C4-2B (cell line): ENCODE measurements at regions not wholly inside any gene's neighbourhood (a gene's known extent, or its start where the extent isn't known, plus 50 kb on each side); places are given as distances from the start of the nearest gene placed in this dataset.

Experiments used
- H3K27ac ChIP-seq: fragments of 450-650 bp; 2 replicates; pipeline ENCODE4 v1.5.1; 2017
- CTCF ChIP-seq: fragments of 450-650 bp; conservative IDR thresholded peaks from 2 replicates; pipeline ENCODE4 v1.5.1; 2017; ENCODE audit warnings: mild to moderate bottlenecking
- ZFX ChIP-seq: fragments of 450-650 bp; IDR thresholded peaks from 2 replicates; pipeline ENCODE4 v1.6.1; 2017

GRCh38 chr6:77183447-77183846, 279.8 kb downstream of the HTR1B start:
- no peak for TF ChIP-seq CTCF
- H3K27ac ChIP-seq = no peak overlapping the region

DNA sequence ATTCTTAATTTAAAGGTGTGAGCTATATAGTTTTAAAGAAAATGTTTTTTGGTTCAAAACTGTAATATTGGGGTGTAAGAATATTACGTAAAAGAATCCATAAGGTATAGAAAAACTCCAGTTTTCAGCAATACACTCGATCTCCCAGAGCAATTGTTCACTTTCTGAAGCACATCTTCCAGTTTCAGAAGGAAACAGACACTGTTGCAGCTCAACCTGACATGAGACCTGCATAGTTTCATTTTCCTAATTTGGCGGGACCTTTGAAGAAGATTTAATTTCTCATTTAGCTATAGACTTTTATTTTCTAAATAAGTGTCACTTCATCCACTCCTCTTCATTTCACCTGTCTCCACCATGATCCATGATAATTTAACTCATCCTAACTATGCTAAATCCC, 281.5 kb downstream of the HTR1B start:
- no peak overlapping the region for H3K27ac ChIP-seq
- TF ChIP-seq ZFX (no peak), CTCF (no peak)

DNA sequence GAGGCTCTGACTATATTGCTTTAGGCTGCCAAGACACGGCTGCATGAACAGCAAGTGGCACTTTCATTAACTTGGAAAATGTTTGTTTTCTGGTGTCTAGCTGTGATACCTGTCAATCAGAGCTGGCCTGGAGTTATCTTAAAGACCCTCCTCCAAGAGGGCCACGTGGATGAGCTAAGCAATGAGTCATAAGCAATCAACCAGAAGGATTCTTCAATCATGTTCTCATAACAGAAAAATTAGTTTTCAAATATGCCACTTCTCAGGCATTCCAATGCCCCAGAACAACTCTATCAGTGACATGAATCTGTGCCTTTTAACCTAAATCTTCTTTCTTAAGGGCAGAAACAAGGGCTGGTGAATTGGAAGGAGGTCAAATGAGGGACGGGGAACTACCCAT, 283.0 kb downstream of the HTR1B start:
- H3K27ac ChIP-seq = no peak overlapping the region
- TF ChIP-seq ZFX = no peak
- TF ChIP-seq CTCF = no peak

- no peak overlapping the region for H3K27ac ChIP-seq
- TF ChIP-seq CTCF (no peak), ZFX (no peak)
These were observed 284.5 kb downstream of the HTR1B start for GRCh38 chr6:77178821-77179220.

- no peak overlapping the region for H3K27ac ChIP-seq
- TF ChIP-seq ZFX (no peak), CTCF (no peak)
These were observed 285.8 kb downstream of the HTR1B start for GRCh38 chr6:77177470-77177869.

GRCh38 chr6:77173472-77174074, 289.7 kb downstream of the HTR1B start:
- TF ChIP-seq CTCF (peak; percentile 35), ZFX (no peak)
- no peak overlapping the region for H3K27ac ChIP-seq

DNA sequence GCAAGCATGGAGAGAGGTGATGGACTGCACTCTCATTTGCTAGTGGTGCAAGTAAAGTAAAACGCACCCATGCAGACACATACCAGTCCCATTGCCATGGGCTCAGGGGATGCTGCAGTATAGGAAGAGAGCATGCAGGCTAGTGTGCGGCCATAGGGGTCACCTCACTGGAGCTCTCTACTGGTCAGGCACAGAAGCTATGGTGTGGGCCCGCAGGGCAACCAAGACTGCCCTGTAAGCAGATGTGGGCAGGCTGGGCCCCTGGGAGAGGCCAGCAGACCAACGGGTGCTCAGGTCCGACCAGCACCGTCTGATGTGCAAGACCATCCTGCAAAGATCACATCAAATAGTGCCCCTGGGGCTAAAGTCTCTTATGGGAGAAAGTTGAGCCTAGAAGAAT, 290.7 kb downstream of the HTR1B start:
- TF ChIP-seq ZFX (no peak), CTCF (no peak)
- no peak overlapping the region for H3K27ac ChIP-seq
